ENCODE measurements at regions not wholly inside any gene's neighbourhood (a gene's known extent, or its start where the extent isn't known, plus 50 kb on each side); places are given as distances from the start of the nearest gene placed in this dataset.
"Not testable (repeated sequence)": the region's sequence is repeated elsewhere in the genome, so short reads cannot be mapped to it uniquely, and the experiment has no call there.

DNA sequence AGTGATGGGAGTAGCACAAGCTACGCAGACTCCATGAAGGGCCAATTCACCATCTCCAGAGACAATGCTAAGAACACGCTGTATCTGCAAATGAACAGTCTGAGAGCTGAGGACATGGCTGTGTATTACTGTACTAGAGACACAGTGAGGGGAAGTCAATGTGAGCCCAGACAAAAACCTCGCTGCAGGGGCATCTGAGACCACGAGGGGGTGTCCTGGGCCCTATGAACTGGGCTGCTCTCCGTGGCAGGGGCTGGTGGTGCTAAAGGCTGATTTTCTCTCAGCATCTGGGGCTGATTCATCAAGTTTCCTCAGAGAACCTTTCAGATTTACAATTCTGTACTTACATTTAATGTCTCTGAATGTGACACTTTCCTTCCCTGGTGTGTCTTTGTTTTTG lies 368.1 kb downstream of the TP53TG3F start:
- in situ Hi-C loops (cut with HindIII; ENCODE audit: low sequenced_read_pairs); DNase-seq (ENCODE audit: low spot score): not testable (repeated sequence)

DNA sequence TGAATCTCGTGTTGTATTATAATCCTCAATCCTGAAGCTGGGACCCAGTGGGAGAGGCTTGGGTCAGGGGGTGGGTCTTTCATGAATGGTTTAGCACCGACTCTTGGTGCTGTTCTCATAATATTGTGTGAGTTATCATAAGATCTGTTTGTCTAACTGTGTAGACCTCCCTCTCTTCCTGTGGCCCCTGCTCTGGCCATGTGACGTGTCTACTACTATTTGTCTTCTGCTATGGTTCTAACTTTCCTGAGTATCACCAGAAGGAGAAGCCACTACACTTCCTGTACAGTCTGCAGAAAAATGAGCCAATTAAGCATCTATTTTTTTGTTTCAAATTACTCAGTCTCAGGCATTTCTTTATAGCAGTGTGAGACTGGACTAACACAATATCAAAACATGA lies 379.7 kb downstream of the TP53TG3F start:
- in situ Hi-C loops (cut with HindIII; ENCODE audit: low sequenced_read_pairs); DNase-seq (ENCODE audit: low spot score): not testable (repeated sequence)

DNA sequence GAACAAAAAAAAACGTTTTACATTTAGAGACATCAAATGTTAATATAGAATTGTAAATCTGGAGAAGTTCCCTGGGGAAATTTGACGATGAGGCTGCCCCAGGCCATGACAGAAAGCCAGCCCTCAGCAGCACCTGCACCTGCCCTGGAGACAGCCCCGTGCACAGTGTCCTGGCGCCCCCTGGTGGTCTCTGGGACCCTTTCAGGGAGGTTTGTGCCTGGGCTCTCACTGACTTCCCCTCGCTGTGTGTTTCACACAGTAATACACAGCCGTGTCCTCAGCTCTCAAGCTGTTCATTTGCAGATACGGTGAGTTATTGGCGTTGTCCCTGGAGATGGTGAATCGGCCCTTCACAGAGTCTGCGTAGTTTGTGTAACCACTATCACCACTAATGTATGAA lies 385.1 kb downstream of the TP53TG3F start:
- in situ Hi-C loops (cut with HindIII; ENCODE audit: low sequenced_read_pairs); DNase-seq (ENCODE audit: low spot score): not testable (repeated sequence)

All from G401 (cell line).